ENCODE measurements at regions not wholly inside any gene's neighbourhood (a gene's known extent, or its start where the extent isn't known, plus 50 kb on each side); places are given as distances from the start of the nearest gene placed in this dataset.

GRCh38 chr14:83744224-83744623 is 1785.7 kb upstream of the FLRT2 start:
- DNase-seq (ENCODE audit: low read depth), result no peak
- no peak for TF ChIP-seq CTCF (IDR thresholded peaks at IDR 0.05; ENCODE audit: control insufficient read depth, extremely low read depth, insufficient read depth)
- H3K4me3 ChIP-seq (ENCODE audit: low read depth, low read length), result no peak overlapping the region

- H3K4me3 ChIP-seq (ENCODE audit: low read depth, low read length), result no peak overlapping the region
- DNase-seq (ENCODE audit: low read depth), result no peak
- no peak for TF ChIP-seq CTCF (IDR thresholded peaks at IDR 0.05; ENCODE audit: control insufficient read depth, extremely low read depth, insufficient read depth)
Observed at GRCh38 chr14:83744891-83745290, 1785.1 kb upstream of the FLRT2 start.

- no peak for DNase-seq (ENCODE audit: low read depth)
- TF ChIP-seq CTCF (IDR thresholded peaks at IDR 0.05; ENCODE audit: control insufficient read depth, extremely low read depth, insufficient read depth), result no peak
- H3K4me3 ChIP-seq (ENCODE audit: low read depth, low read length), result no peak overlapping the region
Observed at GRCh38 chr14:83746336-83746735, 1783.6 kb upstream of the FLRT2 start.

GRCh38 chr14:83757916-83758315 is 1772.0 kb upstream of the FLRT2 start:
- H3K4me3 ChIP-seq (ENCODE audit: low read depth, low read length), result no peak overlapping the region
- TF ChIP-seq CTCF (IDR thresholded peaks at IDR 0.05; ENCODE audit: control insufficient read depth, extremely low read depth, insufficient read depth), result no peak
- no peak for DNase-seq (ENCODE audit: low read depth)

- H3K4me3 ChIP-seq (ENCODE audit: low read depth, low read length), result no peak overlapping the region
- DNase-seq (ENCODE audit: low read depth), result no peak
- no peak for TF ChIP-seq CTCF (IDR thresholded peaks at IDR 0.05; ENCODE audit: control insufficient read depth, extremely low read depth, insufficient read depth)
Observed at GRCh38 chr14:83764656-83765599, 1765.0 kb upstream of the FLRT2 start.

- TF ChIP-seq CTCF (IDR thresholded peaks at IDR 0.05; ENCODE audit: control insufficient read depth, extremely low read depth, insufficient read depth), result no peak
- H3K4me3 ChIP-seq (ENCODE audit: low read depth, low read length), result no peak overlapping the region
- DNase-seq (ENCODE audit: low read depth), result no peak
Observed at GRCh38 chr14:83777516-83777915, 1752.4 kb upstream of the FLRT2 start.

- no peak for DNase-seq (ENCODE audit: low read depth)
- H3K4me3 ChIP-seq (ENCODE audit: low read depth, low read length), result no peak overlapping the region
- TF ChIP-seq CTCF (IDR thresholded peaks at IDR 0.05; ENCODE audit: control insufficient read depth, extremely low read depth, insufficient read depth), result no peak
Observed at GRCh38 chr14:83779266-83779665, 1750.7 kb upstream of the FLRT2 start.

Data from LNCaP clone FGC (cell line).